CD4-positive, alpha-beta T cell treated with Interleukin-1 beta for 1 hour (primary cell): ENCODE measurements at regions not wholly inside any gene's neighbourhood (a gene's known extent, or its start where the extent isn't known, plus 50 kb on each side); places are given as distances from the start of the nearest gene placed in this dataset.

Experiments
- DNase-seq, 2 donors: peaks; one replicate each; pipeline ENCODE4 v3.0.0-alpha.2; 2020 to 2022

GRCh38 chr19:30222992-30223865 lies 149.0 kb upstream of the ZNF536 start:
- DNase-seq: no peak

- no peak for DNase-seq
Observed at GRCh38 chr19:30223866-30224688, 148.1 kb upstream of the ZNF536 start.

GRCh38 chr19:30224689-30225606 lies 147.2 kb upstream of the ZNF536 start:
- DNase-seq: no peak

GRCh38 chr19:30225676-30226463 lies 146.3 kb upstream of the ZNF536 start:
- DNase-seq: no peak

GRCh38 chr19:30226464-30227011 lies 145.6 kb upstream of the ZNF536 start:
- no peak for DNase-seq

GRCh38 chr19:30227012-30227621 lies 145.1 kb upstream of the ZNF536 start:
- no peak for DNase-seq

- DNase-seq: peak in 1 of 2 donors; percentile 16
Observed at GRCh38 chr19:30227661-30228112, 144.5 kb upstream of the ZNF536 start.

- no peak for DNase-seq
Observed at GRCh38 chr19:30228113-30228834, 143.9 kb upstream of the ZNF536 start.

GRCh38 chr19:30228835-30229524 lies 143.2 kb upstream of the ZNF536 start:
- no peak for DNase-seq

- no peak for DNase-seq
Observed at GRCh38 chr19:30229525-30230174, 142.5 kb upstream of the ZNF536 start.

- DNase-seq: no peak
Observed at GRCh38 chr19:30231408-30232318, 140.5 kb upstream of the ZNF536 start.

GRCh38 chr19:30233375-30233774 lies 138.8 kb upstream of the ZNF536 start:
- DNase-seq: no peak

GRCh38 chr19:30235946-30236345 lies 136.2 kb upstream of the ZNF536 start:
- DNase-seq: no peak

- no peak for DNase-seq
Observed at GRCh38 chr19:30236587-30236986, 135.6 kb upstream of the ZNF536 start.

GRCh38 chr19:30237140-30237539 lies 135.0 kb upstream of the ZNF536 start:
- DNase-seq: no peak

- no peak for DNase-seq
Observed at GRCh38 chr19:30240904-30241695, 131.1 kb upstream of the ZNF536 start.

- no peak for DNase-seq
Observed at GRCh38 chr19:30244533-30244932, 127.7 kb upstream of the ZNF536 start.
